ENCODE measurements at regions not wholly inside any gene's neighbourhood (a gene's known extent, or its start where the extent isn't known, plus 50 kb on each side); places are given as distances from the start of the nearest gene placed in this dataset.
"Not testable (repeated sequence)": the region's sequence is repeated elsewhere in the genome, so short reads cannot be mapped to it uniquely, and the experiment has no call there.

DNA sequence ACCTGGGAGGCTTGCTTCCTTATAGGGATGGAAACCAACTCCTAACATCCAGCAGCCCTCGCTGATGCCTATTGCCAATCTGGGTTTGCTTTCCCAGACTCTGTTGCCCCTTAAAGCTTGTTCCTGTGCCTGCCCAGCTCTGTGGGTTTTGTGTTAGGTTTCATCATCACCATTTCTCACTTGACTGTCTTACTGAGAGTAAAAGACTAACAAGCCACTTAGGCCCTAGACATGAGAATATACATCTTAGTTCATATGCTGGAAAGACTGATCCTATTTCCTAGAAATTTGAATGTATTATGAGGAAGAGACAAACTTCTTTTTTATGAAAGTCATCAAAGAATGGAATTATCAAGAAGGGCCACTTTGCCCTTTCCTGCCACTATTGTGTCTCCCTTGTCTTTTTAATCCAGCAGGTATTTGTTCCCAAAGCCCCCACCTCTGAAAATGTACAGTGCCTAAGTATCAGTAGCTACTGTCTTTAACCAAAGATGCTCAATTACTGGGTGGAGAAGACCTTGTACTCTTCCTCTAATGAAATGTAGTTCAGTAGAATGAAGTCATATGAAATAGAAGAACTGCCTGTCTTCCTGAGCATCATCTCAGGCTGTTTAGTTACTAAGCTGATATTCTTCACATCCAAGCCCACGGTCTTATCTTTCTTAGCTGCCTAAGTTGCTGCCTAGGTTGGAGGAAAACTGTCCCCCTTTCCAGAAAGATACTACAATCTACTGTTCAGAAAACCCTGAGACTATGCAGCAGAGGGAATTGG, 59.8 kb upstream of the ZPLD1 start:
- H3K4me1 Mint-ChIP-seq (ENCODE audit: low read depth), result no peaks in the 10 kb centered on the region
- H3K9me3 Mint-ChIP-seq (ENCODE audit: low read depth), result no peaks in the 10 kb centered on the region
- no peaks in the 10 kb centered on the region for H3K36me3 Mint-ChIP-seq (ENCODE audit: insufficient read depth)
- no peak overlapping the region for H3K4me3 Mint-ChIP-seq (ENCODE audit: low read depth)
- no peak for DNase-seq (ENCODE audit: low spot score, unreplicated experiment)
- TF ChIP-seq, protein P1, sequence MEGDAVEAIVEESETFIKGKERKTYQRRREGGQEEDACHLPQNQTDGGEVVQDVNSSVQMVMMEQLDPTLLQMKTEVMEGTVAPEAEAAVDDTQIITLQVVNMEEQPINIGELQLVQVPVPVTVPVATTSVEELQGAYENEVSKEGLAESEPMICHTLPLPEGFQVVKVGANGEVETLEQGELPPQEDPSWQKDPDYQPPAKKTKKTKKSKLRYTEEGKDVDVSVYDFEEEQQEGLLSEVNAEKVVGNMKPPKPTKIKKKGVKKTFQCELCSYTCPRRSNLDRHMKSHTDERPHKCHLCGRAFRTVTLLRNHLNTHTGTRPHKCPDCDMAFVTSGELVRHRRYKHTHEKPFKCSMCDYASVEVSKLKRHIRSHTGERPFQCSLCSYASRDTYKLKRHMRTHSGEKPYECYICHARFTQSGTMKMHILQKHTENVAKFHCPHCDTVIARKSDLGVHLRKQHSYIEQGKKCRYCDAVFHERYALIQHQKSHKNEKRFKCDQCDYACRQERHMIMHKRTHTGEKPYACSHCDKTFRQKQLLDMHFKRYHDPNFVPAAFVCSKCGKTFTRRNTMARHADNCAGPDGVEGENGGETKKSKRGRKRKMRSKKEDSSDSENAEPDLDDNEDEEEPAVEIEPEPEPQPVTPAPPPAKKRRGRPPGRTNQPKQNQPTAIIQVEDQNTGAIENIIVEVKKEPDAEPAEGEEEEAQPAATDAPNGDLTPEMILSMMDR (IDR thresholded peaks at IDR 0.05; ENCODE audit: unreplicated experiment), result no peak
- no peaks in the 10 kb centered on the region for H3K27me3 Mint-ChIP-seq
- no peak overlapping the region for H3K27ac Mint-ChIP-seq

GRCh38 chr3:102378216-102378615, 56.6 kb upstream of the ZPLD1 start:
- Mint-ChIP-seq H3K27ac (no peak overlapping the region), H3K4me1 (ENCODE audit: low read depth) (no peaks in the 10 kb centered on the region), H3K36me3 (ENCODE audit: insufficient read depth) (no peaks in the 10 kb centered on the region), H3K4me3 (ENCODE audit: low read depth) (no peak overlapping the region), H3K27me3 (no peaks in the 10 kb centered on the region), H3K9me3 (ENCODE audit: low read depth) (no peaks in the 10 kb centered on the region)
- TF ChIP-seq, protein P1 (IDR thresholded peaks at IDR 0.05; ENCODE audit: unreplicated experiment), result no peak
- DNase-seq (ENCODE audit: low spot score, unreplicated experiment), result no peak

DNA sequence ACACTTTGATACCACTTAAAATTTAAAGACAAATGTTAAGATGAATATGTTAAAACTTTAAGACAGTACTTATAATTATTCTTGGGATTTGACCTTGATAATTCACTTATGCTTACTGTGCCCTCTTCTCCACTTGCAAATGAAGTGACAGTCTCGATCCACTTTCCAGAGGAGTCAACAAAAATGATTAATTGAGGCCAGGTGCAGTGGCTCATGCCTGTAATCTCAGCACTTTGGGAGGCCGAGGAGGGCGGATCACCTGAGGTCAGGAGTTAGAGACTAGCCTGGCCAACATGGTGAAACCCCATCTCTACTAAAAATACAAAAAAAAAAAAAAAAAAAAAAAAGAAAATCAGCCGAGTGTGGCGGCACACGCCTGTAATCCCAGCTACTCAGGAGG, 52.6 kb upstream of the ZPLD1 start:
- H3K9me3 Mint-ChIP-seq (ENCODE audit: low read depth); H3K36me3 Mint-ChIP-seq (ENCODE audit: insufficient read depth); H3K4me1 Mint-ChIP-seq (ENCODE audit: low read depth); DNase-seq (ENCODE audit: low spot score, unreplicated experiment); H3K4me3 Mint-ChIP-seq (ENCODE audit: low read depth); H3K27ac Mint-ChIP-seq; H3K27me3 Mint-ChIP-seq: not testable (repeated sequence)

All from progenitor cell of endocrine pancreas (in vitro differentiated cells).